ENCODE measurements at regions not wholly inside any gene's neighbourhood (a gene's known extent, or its start where the extent isn't known, plus 50 kb on each side); places are given as distances from the start of the nearest gene placed in this dataset.

DNA sequence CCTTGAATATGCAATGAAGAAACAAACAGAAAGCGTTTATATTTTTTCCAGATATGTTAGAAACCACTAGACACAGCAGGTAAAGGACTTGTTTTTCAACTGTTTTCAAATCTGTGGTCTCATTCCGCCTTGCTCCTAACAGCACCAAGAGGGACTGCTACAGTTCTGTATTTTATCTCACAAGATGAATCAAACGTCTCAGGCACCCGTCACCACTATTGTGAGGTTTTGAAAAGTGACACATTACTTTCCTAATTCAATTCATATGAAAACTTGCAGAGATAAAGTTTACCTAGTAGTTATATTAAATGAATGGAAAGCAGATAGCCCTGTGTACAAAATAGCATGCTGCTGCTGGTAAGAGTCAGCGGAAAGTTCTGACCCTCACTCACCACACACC is 386.3 kb downstream of the ETS1 start:
- ChIA-PET POLR2A (no interaction called here), CTCF (interaction anchor here (1.6 kb wide), 1 partner anchor 431 kb away, joined by 3 read pairs; no protein-coding TSS in a partner anchor)
- H3K9ac ChIP-seq (replicated peaks; ENCODE audit: extremely low read depth, insufficient read depth, low read length) = no peak overlapping the region
- no peaks in the 10 kb centered on the region for H3K27me3 ChIP-seq (ENCODE audit: control insufficient read depth in 2 of 2, insufficient read depth in 2 of 2, low read length in 2 of 2)
- BruUV-seq (replicated peaks) = no TSS peak
- H3K4me3 ChIP-seq (replicated peaks in 1 of 3; ENCODE audit: insufficient read depth in 1 of 3, low read depth in 1 of 3, low read length in 3 of 3) = no peak overlapping the region
- no peak overlapping the region for H3K27ac ChIP-seq (ENCODE audit: insufficient read depth, low read depth, low read length)
- H2AFZ ChIP-seq (ENCODE audit: low read depth, low read length) = no peak overlapping the region
- DNase-seq (ENCODE audit: low read depth, low spot score) (no peak), FAIRE-seq (no peak)
- no peaks in the 10 kb centered on the region for H4K20me1 ChIP-seq (replicated peaks; ENCODE audit: control insufficient read depth, extremely low read depth, insufficient read depth, low read length)
- H3K9me1 ChIP-seq (replicated peaks; ENCODE audit: control insufficient read depth, extremely low read depth, insufficient read depth, low read length) = no peaks in the 10 kb centered on the region
- no peaks in the 10 kb centered on the region for H3K79me2 ChIP-seq (ENCODE audit: control insufficient read depth, insufficient read depth, low read length)
- no peaks in the 10 kb centered on the region for H3K9me3 ChIP-seq (replicated peaks; ENCODE audit: control insufficient read depth, insufficient read depth, low read length)
- H3K36me3 ChIP-seq (ENCODE audit: control insufficient read depth in 2 of 2, extremely low read depth in 1 of 2, insufficient read depth in 2 of 2, low read length in 2 of 2) = no peaks in the 10 kb centered on the region
- intact Hi-C loops (cut with micrococcal nuclease) = no loop called here
- no peaks in the 10 kb centered on the region for H3K4me1 ChIP-seq (ENCODE audit: control insufficient read depth, extremely low read depth, insufficient read depth, low read length)
- dilution Hi-C loops (cut with MboI; ENCODE audit: extremely low pct_ligation_motif_present, low sequenced_read_pairs) = no loop called here
- TF ChIP-seq GATA2 (IDR thresholded peaks at IDR 0.05; ENCODE audit: insufficient read depth, insufficient read length, low read depth, low read length) (no peak), JUN (IDR thresholded peaks at IDR 0.05; ENCODE audit: borderline replicate concordance, insufficient read depth, insufficient read length, low read depth) (no peak), POLR2A (IDR thresholded peaks at IDR 0.05; ENCODE audit: low read depth, low read length) (no peak), MYC (IDR thresholded peaks at IDR 0.05; ENCODE audit: low read depth, low read length) (no peak), EZH2 (IDR thresholded peaks at IDR 0.05; ENCODE audit: borderline replicate concordance, low read depth, low read length, severe bottlenecking) (no peak), MAX (IDR thresholded peaks at IDR 0.05; ENCODE audit: insufficient read depth, insufficient read length) (no peak), FOS (IDR thresholded peaks at IDR 0.05; ENCODE audit: borderline replicate concordance, insufficient read depth, low read length) (no peak), POLR2AphosphoS5 (IDR thresholded peaks at IDR 0.05; ENCODE audit: insufficient read depth, low read depth, low read length) (no peak)
- TF ChIP-seq, protein P1, sequence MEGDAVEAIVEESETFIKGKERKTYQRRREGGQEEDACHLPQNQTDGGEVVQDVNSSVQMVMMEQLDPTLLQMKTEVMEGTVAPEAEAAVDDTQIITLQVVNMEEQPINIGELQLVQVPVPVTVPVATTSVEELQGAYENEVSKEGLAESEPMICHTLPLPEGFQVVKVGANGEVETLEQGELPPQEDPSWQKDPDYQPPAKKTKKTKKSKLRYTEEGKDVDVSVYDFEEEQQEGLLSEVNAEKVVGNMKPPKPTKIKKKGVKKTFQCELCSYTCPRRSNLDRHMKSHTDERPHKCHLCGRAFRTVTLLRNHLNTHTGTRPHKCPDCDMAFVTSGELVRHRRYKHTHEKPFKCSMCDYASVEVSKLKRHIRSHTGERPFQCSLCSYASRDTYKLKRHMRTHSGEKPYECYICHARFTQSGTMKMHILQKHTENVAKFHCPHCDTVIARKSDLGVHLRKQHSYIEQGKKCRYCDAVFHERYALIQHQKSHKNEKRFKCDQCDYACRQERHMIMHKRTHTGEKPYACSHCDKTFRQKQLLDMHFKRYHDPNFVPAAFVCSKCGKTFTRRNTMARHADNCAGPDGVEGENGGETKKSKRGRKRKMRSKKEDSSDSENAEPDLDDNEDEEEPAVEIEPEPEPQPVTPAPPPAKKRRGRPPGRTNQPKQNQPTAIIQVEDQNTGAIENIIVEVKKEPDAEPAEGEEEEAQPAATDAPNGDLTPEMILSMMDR (IDR thresholded peaks at IDR 0.05; ENCODE audit: extremely low read depth in 1 of 2, insufficient read depth in 1 of 2, low read depth in 1 of 2, low read length in 2 of 2) = no peak
- no peak overlapping the region for H3K4me2 ChIP-seq (ENCODE audit: insufficient read depth, low read length)

All from endothelial cell of umbilical vein (primary cell).